Neuron (in vitro differentiated cells): ENCODE measurements at regions not wholly inside any gene's neighbourhood (a gene's known extent, or its start where the extent isn't known, plus 50 kb on each side); places are given as distances from the start of the nearest gene placed in this dataset.

Experiments
- H2AFZ ChIP-seq: one replicate; pipeline ENCODE4 v1.6.1; 2013; ENCODE audit warnings: low read depth, mild to moderate bottlenecking, inconsistent platforms, low read length, moderate library complexity
- H3K27me3 ChIP-seq: one replicate; pipeline ENCODE4 v1.6.1; 2013; ENCODE audit warnings: low read length; ENCODE audit not compliant: insufficient read depth
- H3K36me3 ChIP-seq: one replicate; pipeline ENCODE4 v1.6.1; 2013; ENCODE audit warnings: low read length; ENCODE audit not compliant: insufficient read depth
- H3K4me1 ChIP-seq: one replicate; pipeline ENCODE4 v1.6.1; 2013; ENCODE audit warnings: low read length; ENCODE audit not compliant: insufficient read depth
- H3K4me3 ChIP-seq: 2 replicates; pipeline ENCODE4 v1.5.1; 2013; ENCODE audit warnings: mild to moderate bottlenecking, low read length, moderate library complexity
- H3K9me3 ChIP-seq: one replicate; pipeline ENCODE4 v1.6.1; 2013; ENCODE audit warnings: low read length

DNA sequence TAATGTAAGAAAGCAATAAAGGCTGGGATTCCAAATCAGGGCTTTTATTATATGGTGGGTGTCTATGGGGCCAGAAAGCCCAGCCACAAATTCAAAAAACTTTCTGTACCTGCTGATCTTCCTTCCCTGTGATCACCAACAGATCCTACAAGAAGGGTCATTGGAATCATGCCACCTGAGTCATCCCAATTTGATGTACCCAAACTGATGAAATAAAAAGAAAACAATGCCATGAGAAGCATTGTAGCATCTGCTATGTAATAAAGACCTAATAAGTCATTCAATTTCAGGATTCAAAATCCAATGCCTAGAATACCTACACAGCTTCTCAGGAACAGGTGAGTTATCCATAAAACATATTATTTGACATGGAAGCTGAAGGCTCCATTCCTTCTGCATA is 228.8 kb downstream of the DKK1 start:
- no peaks in the 10 kb centered on the region for H3K36me3 ChIP-seq
- H3K4me3 ChIP-seq, result no peak overlapping the region
- peaks cover 3% of the 10 kb centered on the region for H3K4me1 ChIP-seq
- peaks cover 5% of the 10 kb centered on the region for H3K27me3 ChIP-seq
- H3K9me3 ChIP-seq, result no peaks in the 10 kb centered on the region
- no peak overlapping the region for H2AFZ ChIP-seq

DNA sequence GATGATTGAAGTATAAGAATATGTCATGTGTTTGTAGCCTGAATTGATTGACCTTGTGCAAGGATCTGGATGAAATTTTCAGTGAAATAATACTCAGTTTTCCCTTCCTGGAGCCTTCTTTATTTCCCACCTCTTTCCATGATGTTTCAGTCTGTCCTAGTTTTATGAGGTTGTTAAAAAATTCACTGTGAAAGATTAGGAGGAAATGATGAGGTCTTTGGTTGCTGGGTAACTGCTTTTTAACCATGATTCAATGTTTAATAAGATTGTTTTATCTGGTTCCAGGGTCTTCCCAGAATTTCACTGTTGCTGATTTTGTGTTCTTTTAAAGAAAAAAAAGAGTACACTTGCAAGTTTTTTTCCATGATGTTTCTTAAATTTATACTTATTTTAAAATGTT is 221.5 kb downstream of the MBL2 start:
- Histone ChIP-seq H3K9me3 (no peaks in the 10 kb centered on the region), H3K36me3 (no peaks in the 10 kb centered on the region), H3K4me3 (no peak overlapping the region), H2AFZ (no peak overlapping the region), H3K27me3 (no peaks in the 10 kb centered on the region), H3K4me1 (no peaks in the 10 kb centered on the region)

GRCh38 chr10:52558090-52558489 is 214.5 kb downstream of the MBL2 start:
- no peaks in the 10 kb centered on the region for H3K4me1 ChIP-seq
- no peaks in the 10 kb centered on the region for H3K9me3 ChIP-seq
- no peak overlapping the region for H2AFZ ChIP-seq
- H3K36me3 ChIP-seq, result no peaks in the 10 kb centered on the region
- H3K4me3 ChIP-seq, result no peak overlapping the region
- H3K27me3 ChIP-seq, result no peaks in the 10 kb centered on the region

DNA sequence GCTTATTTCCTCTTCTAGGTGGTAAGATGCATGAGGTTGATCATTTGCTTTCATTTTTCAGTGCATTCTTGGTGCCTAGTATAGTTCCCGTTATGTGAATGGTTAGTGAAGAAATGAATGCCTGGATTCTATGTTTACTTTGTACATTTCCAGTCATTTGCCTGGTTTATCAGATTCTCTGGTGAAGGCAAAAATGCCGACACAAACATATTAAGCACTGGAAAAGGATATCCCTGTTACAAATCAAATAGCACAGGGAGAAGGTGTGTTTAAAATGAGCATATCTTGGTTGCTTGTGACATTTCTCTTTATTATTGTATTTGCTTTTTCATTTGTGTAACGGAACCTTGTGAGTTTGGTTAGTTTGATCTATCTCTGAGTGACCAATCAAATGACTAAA is 211.3 kb downstream of the MBL2 start:
- no peak overlapping the region for H3K4me3 ChIP-seq
- H3K4me1 ChIP-seq, result no peaks in the 10 kb centered on the region
- no peak overlapping the region for H2AFZ ChIP-seq
- no peaks in the 10 kb centered on the region for H3K9me3 ChIP-seq
- no peaks in the 10 kb centered on the region for H3K36me3 ChIP-seq
- no peaks in the 10 kb centered on the region for H3K27me3 ChIP-seq

DNA sequence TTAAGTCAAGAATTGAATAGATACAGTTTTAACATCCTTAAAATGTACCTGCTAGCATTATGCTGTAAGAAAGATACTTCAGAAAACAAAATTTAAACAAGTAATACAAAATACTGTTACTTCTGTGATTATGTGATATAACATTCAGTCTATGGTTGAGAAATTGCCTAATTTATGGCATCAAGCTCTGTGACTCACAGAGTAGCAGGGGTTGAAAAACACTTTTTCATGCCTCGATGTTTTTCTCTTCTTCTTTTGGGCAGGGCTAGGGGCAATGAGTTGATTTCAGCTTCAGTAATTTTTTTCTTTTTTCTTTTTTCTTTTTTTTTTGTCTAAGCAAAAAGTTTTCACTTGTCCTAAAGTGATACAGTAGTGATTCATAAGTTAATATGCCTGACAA is 209.2 kb downstream of the MBL2 start:
- H3K27me3 ChIP-seq, result no peaks in the 10 kb centered on the region
- H3K36me3 ChIP-seq, result no peaks in the 10 kb centered on the region
- no peaks in the 10 kb centered on the region for H3K9me3 ChIP-seq
- no peaks in the 10 kb centered on the region for H3K4me1 ChIP-seq
- no peak overlapping the region for H3K4me3 ChIP-seq
- no peak overlapping the region for H2AFZ ChIP-seq

- H3K36me3 ChIP-seq, result no peaks in the 10 kb centered on the region
- H3K27me3 ChIP-seq, result no peaks in the 10 kb centered on the region
- H3K4me3 ChIP-seq, result no peak overlapping the region
- no peak overlapping the region for H2AFZ ChIP-seq
- no peaks in the 10 kb centered on the region for H3K4me1 ChIP-seq
- H3K9me3 ChIP-seq, result no peaks in the 10 kb centered on the region
These were observed 205.9 kb downstream of the MBL2 start for GRCh38 chr10:52566471-52567246.

GRCh38 chr10:52567247-52567580 is 205.4 kb downstream of the MBL2 start:
- H3K27me3 ChIP-seq, result no peaks in the 10 kb centered on the region
- no peak overlapping the region for H3K4me3 ChIP-seq
- H3K9me3 ChIP-seq, result no peaks in the 10 kb centered on the region
- H2AFZ ChIP-seq, result no peak overlapping the region
- H3K4me1 ChIP-seq, result no peaks in the 10 kb centered on the region
- no peaks in the 10 kb centered on the region for H3K36me3 ChIP-seq

DNA sequence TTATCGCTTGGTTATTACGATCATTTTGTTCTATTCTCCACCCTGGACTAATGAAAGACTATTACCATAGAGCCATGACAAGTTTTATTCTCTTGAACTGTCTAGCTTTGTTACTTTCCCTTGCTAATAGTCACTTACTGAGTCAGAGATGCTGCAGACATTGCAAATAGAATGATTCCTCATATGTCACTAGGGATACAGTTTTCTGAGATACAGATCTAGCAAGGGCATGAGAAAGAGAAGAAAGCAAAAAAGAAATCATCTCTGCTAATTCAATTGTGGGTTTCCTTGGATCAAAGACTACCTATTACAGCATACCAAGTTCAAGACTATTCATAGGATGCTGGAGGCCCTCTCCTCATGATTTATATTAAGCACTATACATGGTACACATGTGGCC is 204.3 kb downstream of the MBL2 start:
- Histone ChIP-seq H3K27me3 (no peaks in the 10 kb centered on the region), H3K9me3 (no peaks in the 10 kb centered on the region), H3K4me3 (no peak overlapping the region), H2AFZ (no peak overlapping the region), H3K36me3 (no peaks in the 10 kb centered on the region), H3K4me1 (no peaks in the 10 kb centered on the region)

- no peak overlapping the region for H3K4me3 ChIP-seq
These were observed 202.1 kb downstream of the MBL2 start for GRCh38 chr10:52570490-52570889.

GRCh38 chr10:52571018-52571417 is 201.6 kb downstream of the MBL2 start:
- H2AFZ ChIP-seq, result no peak overlapping the region
- no peak overlapping the region for H3K4me3 ChIP-seq
- no peaks in the 10 kb centered on the region for H3K4me1 ChIP-seq
- H3K27me3 ChIP-seq, result no peaks in the 10 kb centered on the region
- H3K36me3 ChIP-seq, result no peaks in the 10 kb centered on the region
- no peaks in the 10 kb centered on the region for H3K9me3 ChIP-seq

More at GRCh38 chr10:52570490-52570889, 202.1 kb downstream of the MBL2 start:
- Histone ChIP-seq H3K4me1 (no peaks in the 10 kb centered on the region), H2AFZ (no peak overlapping the region), H3K36me3 (no peaks in the 10 kb centered on the region), H3K9me3 (no peaks in the 10 kb centered on the region), H3K27me3 (no peaks in the 10 kb centered on the region)

DNA sequence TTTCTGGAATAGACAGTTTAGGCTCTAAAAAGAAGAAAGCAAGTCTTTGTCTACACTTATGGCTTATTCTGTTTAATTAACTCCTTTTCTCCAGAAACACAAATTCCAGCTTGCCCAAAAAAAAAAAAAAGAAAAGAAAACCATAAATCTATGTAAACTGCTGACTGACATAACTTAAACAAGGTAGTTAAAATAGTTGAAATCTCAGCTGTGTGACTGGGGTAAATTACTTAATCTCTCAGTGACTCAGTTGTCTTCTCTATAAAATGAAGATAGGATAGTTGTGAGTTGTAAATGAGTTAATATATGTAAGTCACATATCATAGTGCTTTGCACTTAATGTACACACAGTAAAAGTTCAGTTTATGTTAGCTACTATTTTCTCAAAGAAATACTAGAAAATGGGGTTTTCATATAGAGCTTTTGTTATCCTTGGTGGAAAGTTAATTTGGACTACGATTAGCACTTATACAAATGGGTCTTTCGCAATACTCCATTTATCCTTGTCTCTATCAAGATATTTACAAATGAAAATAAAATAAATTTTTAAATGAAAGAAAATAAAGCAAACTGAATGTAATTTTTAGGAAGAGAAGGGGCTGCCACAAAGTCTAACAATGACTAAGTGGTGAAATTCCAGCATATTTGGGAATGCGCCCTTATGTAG is 200.9 kb downstream of the MBL2 start:
- Histone ChIP-seq H3K27me3 (no peaks in the 10 kb centered on the region), H2AFZ (no peak overlapping the region), H3K4me3 (no peak overlapping the region)

GRCh38 chr10:52573347-52573746 is 199.2 kb downstream of the MBL2 start:
- Histone ChIP-seq H3K27me3 (no peaks in the 10 kb centered on the region), H3K9me3 (no peaks in the 10 kb centered on the region), H2AFZ (no peak overlapping the region), H3K36me3 (no peaks in the 10 kb centered on the region), H3K4me1 (no peaks in the 10 kb centered on the region), H3K4me3 (no peak overlapping the region)

More for the DNA sequence above, 200.9 kb downstream of the MBL2 start:
- Histone ChIP-seq H3K36me3 (no peaks in the 10 kb centered on the region), H3K4me1 (no peaks in the 10 kb centered on the region), H3K9me3 (no peaks in the 10 kb centered on the region)

DNA sequence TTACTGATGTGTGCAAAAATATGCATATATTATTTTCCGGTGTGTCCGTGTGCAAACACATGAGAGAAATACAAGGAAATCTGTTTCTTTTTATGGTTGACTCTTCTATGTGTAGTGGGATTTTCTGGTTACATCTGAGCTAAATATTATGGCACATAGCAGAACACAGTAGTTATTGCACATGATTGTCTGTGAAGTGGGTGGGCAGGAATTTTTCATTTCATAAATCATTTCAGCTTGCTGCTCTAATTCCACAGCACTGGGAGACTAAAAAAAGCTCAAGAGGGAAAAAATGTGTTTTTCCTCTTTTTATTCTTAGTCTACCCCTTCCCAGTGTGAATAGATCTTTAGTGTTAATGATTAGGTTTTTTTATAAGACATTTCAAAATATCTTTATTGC is 197.9 kb downstream of the MBL2 start:
- Histone ChIP-seq H3K4me1 (no peaks in the 10 kb centered on the region), H3K4me3 (no peak overlapping the region), H3K9me3 (no peaks in the 10 kb centered on the region), H3K36me3 (no peaks in the 10 kb centered on the region), H3K27me3 (no peaks in the 10 kb centered on the region), H2AFZ (no peak overlapping the region)

GRCh38 chr10:52577047-52577446 is 195.5 kb downstream of the MBL2 start:
- Histone ChIP-seq H3K9me3 (no peaks in the 10 kb centered on the region), H3K27me3 (no peaks in the 10 kb centered on the region), H3K4me1 (no peaks in the 10 kb centered on the region), H3K36me3 (no peaks in the 10 kb centered on the region), H3K4me3 (no peak overlapping the region), H2AFZ (no peak overlapping the region)
